ENCODE measurements at regions not wholly inside any gene's neighbourhood (a gene's known extent, or its start where the extent isn't known, plus 50 kb on each side); places are given as distances from the start of the nearest gene placed in this dataset.

DNA sequence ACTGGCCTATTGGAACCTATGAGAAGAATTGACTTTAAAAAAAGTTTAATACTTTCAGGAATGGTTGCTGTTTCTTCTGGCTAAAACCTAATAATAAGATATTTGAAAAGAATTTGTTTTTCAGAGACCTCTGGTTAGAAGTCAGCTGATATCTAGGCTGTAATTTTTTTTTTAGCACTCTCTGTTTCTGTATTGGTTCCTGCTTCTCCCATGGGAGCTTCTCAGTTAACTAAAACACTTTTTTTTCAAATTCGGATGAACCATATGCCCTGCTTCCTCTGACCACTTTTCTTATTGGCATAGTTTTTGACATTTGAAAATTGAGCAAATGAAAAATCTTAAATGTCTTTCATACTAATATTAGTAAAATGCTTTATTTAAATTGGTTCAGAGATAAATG is 163.5 kb upstream of the SLC10A2 start:
- no peak overlapping the region for H3K27ac Mint-ChIP-seq
- no peaks in the 10 kb centered on the region for H3K36me3 Mint-ChIP-seq (ENCODE audit: low read depth)
- H3K4me1 Mint-ChIP-seq (ENCODE audit: low read depth) = no peaks in the 10 kb centered on the region
- CTCF ChIA-PET = no interaction called here
- ATAC-seq = no peak
- H3K4me3 Mint-ChIP-seq = no peak overlapping the region
- no peak for DNase-seq
- no peaks in the 10 kb centered on the region for H3K27me3 Mint-ChIP-seq (ENCODE audit: low read depth)
- POLR2A ChIA-PET = no interaction called here
- no peaks in the 10 kb centered on the region for H3K9me3 Mint-ChIP-seq (ENCODE audit: insufficient read depth)

DNA sequence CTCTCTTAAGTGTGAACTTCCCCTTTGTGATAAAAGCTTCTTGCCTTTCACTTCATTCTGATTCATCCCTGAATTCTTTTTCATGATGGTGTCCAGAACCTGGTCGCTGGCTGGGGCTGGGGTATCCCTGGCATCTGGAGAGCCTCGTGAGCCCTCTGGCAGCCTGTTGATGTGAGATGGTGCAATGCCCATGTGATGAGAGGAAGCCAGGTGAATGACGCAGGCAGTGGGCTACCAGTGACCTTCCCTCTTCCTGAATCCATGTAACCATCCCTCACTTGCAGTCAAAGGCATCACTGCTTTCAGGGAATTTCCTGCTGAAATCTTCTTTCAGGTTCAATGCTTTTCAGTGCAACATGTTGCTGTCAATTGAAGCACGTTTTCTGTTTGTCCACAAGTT is 158.6 kb upstream of the SLC10A2 start:
- H3K4me3 Mint-ChIP-seq = no peak overlapping the region
- no peaks in the 10 kb centered on the region for H3K27me3 Mint-ChIP-seq (ENCODE audit: low read depth)
- DNase-seq (no peak), ATAC-seq (no peak)
- ChIA-PET POLR2A (no interaction called here), CTCF (no interaction called here)
- no peak overlapping the region for H3K27ac Mint-ChIP-seq
- no peaks in the 10 kb centered on the region for H3K4me1 Mint-ChIP-seq (ENCODE audit: low read depth)
- no peaks in the 10 kb centered on the region for H3K9me3 Mint-ChIP-seq (ENCODE audit: insufficient read depth)
- H3K36me3 Mint-ChIP-seq (ENCODE audit: low read depth) = no peaks in the 10 kb centered on the region

DNA sequence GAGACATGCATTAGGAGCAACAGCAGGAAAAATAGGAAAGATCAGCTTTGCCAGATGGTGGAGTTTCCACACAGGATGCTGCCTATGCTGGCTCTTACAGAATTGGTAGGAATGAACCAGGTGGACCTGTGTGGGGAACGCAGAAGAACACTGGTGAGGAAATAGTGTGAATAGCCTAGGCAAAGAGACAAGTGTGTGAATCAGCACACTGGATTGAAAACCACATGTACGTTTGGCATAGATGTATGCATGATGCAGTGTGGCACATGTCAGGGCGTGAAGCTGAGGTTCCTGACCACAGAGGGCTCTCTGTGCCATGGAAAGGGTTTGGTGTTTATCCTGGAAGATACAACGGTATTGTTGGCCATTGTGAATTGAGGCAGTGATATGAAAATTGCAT is 156.5 kb upstream of the SLC10A2 start:
- Mint-ChIP-seq H3K36me3 (ENCODE audit: low read depth) (no peaks in the 10 kb centered on the region), H3K27ac (no peak overlapping the region), H3K9me3 (ENCODE audit: insufficient read depth) (no peaks in the 10 kb centered on the region), H3K4me1 (ENCODE audit: low read depth) (no peaks in the 10 kb centered on the region), H3K4me3 (no peak overlapping the region), H3K27me3 (ENCODE audit: low read depth) (no peaks in the 10 kb centered on the region)
- no peak for DNase-seq
- CTCF ChIA-PET = no interaction called here
- no peak for ATAC-seq
- POLR2A ChIA-PET = no interaction called here

DNA sequence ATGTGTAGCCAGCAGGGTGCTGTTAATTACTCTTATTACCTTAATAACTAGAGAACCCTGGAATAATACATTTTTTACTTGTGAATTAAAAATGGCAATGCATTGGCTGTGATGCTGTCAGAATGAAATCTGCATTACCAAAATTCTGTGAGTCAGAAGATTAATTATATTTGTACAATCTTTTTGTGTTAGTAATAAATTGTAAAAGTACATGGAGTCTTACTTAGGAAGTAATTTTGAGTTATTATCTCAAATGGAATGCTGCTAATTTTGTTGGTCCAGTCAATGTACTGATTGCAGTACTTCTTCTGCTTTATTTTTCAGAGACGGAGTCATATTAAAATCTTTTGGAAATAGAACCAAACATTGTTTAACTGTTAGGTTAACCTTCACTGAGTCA is 152.0 kb upstream of the SLC10A2 start:
- Mint-ChIP-seq H3K4me3 (no peak overlapping the region), H3K36me3 (ENCODE audit: low read depth) (no peaks in the 10 kb centered on the region), H3K9me3 (ENCODE audit: insufficient read depth) (no peaks in the 10 kb centered on the region), H3K4me1 (ENCODE audit: low read depth) (no peaks in the 10 kb centered on the region), H3K27me3 (ENCODE audit: low read depth) (no peaks in the 10 kb centered on the region), H3K27ac (no peak overlapping the region)
- CTCF ChIA-PET = no interaction called here
- POLR2A ChIA-PET = no interaction called here
- no peak for ATAC-seq
- no peak for DNase-seq

DNA sequence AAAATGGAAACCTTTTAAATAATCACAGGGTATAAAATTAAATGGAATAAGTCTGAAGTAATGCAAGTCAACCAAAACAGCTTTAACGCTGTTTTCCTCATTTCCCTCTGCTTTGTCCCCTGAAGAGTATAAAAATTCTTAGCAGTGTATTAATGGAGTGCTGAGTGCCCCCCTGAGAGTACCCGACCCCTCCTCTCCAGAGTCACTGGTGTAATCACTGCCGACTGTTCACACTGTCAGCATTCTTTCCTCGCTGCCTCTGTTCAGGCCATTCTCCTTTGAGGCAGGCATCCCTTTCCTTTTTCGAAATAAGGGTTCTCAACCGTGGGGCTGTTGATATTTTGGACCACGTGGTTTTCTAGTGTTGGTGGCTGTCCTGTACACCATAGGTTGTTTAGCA is 146.9 kb upstream of the SLC10A2 start:
- Mint-ChIP-seq H3K4me3 (no peak overlapping the region), H3K36me3 (ENCODE audit: low read depth) (no peaks in the 10 kb centered on the region), H3K27me3 (ENCODE audit: low read depth) (no peaks in the 10 kb centered on the region), H3K4me1 (ENCODE audit: low read depth) (no peaks in the 10 kb centered on the region), H3K27ac (no peak overlapping the region), H3K9me3 (ENCODE audit: insufficient read depth) (no peaks in the 10 kb centered on the region)
- CTCF ChIA-PET = no interaction called here
- DNase-seq (no peak), ATAC-seq (no peak)
- POLR2A ChIA-PET = no interaction called here

DNA sequence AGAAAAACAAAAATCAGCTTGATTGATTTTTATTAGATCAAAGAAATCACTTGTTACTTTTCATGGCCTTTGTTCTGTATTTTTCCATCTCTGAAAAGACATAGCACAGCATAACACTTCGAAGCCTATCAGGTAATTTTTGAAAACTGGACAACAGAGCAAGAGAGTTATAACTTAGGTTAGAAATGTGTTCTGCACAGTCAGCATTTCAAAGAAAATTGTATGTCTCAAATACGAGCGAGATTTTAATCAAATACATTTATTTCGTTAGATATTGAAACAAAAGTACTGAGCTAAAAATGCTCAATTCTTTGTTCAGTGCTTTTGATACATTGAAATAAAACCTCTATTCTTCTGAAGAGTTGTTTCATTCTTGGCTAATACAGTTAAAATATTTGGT is 144.1 kb upstream of the SLC10A2 start:
- Mint-ChIP-seq H3K27ac (no peak overlapping the region), H3K36me3 (ENCODE audit: low read depth) (no peaks in the 10 kb centered on the region), H3K4me1 (ENCODE audit: low read depth) (no peaks in the 10 kb centered on the region), H3K9me3 (ENCODE audit: insufficient read depth) (no peaks in the 10 kb centered on the region), H3K4me3 (no peak overlapping the region), H3K27me3 (ENCODE audit: low read depth) (no peaks in the 10 kb centered on the region)
- CTCF ChIA-PET = no interaction called here
- no peak for ATAC-seq
- POLR2A ChIA-PET = no interaction called here
- DNase-seq = no peak

DNA sequence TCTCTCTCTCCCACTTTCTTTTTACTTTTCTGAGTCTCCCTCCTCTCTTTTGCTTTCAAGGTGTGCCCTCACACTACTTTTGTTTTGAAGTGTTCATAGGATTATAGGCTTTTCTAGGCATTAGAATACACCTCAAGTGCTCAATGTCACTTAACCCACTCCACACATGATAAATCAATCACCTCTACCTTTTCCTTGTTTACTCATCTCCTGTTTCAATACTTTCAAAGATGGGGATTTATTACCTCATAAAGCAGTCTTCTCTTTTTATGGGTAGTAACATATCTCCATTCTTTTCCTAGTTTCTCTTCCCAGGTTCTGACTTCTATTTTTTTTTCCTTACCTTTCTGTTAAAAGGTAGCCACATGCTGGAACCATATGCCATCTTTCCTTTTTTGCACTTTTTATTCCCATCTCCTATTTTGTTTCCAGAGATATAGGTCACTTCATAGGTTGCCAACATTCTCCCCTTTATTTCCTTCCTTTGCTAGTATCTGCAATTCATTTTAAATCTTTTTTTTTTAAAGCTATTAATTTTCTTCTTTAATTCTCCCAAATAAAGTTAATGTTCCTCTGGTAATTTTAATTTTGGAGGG is 137.6 kb upstream of the SLC10A2 start:
- DNase-seq (no peak), ATAC-seq (no peak)
- POLR2A ChIA-PET = no interaction called here
- Mint-ChIP-seq H3K27me3 (ENCODE audit: low read depth) (no peaks in the 10 kb centered on the region), H3K36me3 (ENCODE audit: low read depth) (no peaks in the 10 kb centered on the region), H3K4me1 (ENCODE audit: low read depth) (no peaks in the 10 kb centered on the region), H3K27ac (no peak overlapping the region), H3K4me3 (no peak overlapping the region), H3K9me3 (ENCODE audit: insufficient read depth) (no peaks in the 10 kb centered on the region)
- CTCF ChIA-PET = no interaction called here

DNA sequence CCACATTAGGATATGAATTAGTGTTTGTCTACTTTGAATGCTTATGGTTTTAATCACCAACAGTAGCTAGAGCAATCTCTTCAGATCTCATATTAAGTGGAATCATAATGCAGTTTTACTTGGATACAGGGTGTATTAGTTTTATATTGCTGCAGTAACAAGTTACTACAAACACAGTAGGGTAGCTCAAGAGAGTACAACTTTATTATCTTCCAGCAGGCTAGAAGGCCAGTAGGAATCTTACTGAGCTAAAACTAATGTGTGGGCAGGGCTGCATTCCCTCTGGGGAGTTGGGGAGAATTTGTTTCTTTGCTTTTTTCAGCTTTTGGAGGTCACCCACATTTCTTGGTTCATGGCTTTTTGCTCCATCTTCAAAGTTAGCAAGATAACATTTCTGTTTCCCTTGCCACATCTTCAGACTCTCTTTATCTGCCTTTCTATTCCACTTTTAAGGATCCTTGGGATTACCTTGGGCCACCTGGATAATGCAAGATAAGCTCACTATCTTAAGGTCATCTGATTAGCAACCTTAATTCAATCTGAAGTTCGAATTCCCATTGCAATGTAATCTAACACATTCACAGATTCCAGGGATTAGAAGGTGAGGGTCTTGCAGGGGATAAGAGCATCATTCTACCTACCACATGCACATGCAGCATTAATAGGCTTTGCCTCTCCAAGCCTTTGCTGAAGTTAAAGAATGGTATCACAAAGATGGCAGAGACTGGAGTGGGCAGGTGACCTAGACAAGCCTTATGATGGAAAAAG is 134.1 kb upstream of the SLC10A2 start:
- H3K4me3 Mint-ChIP-seq = no peak overlapping the region
- H3K27me3 Mint-ChIP-seq (ENCODE audit: low read depth) = no peaks in the 10 kb centered on the region
- DNase-seq = no peak
- no peak for ATAC-seq
- H3K4me1 Mint-ChIP-seq (ENCODE audit: low read depth) = no peaks in the 10 kb centered on the region
- H3K27ac Mint-ChIP-seq = no peak overlapping the region
- no peaks in the 10 kb centered on the region for H3K36me3 Mint-ChIP-seq (ENCODE audit: low read depth)
- no peaks in the 10 kb centered on the region for H3K9me3 Mint-ChIP-seq (ENCODE audit: insufficient read depth)
- ChIA-PET POLR2A (no interaction called here), CTCF (interaction anchor here (1.2 to 1.5 kb wide), 2 partner anchors 9 to 11 kb away, joined by 3 to 4 read pairs; no protein-coding TSS in a partner anchor)

DNA sequence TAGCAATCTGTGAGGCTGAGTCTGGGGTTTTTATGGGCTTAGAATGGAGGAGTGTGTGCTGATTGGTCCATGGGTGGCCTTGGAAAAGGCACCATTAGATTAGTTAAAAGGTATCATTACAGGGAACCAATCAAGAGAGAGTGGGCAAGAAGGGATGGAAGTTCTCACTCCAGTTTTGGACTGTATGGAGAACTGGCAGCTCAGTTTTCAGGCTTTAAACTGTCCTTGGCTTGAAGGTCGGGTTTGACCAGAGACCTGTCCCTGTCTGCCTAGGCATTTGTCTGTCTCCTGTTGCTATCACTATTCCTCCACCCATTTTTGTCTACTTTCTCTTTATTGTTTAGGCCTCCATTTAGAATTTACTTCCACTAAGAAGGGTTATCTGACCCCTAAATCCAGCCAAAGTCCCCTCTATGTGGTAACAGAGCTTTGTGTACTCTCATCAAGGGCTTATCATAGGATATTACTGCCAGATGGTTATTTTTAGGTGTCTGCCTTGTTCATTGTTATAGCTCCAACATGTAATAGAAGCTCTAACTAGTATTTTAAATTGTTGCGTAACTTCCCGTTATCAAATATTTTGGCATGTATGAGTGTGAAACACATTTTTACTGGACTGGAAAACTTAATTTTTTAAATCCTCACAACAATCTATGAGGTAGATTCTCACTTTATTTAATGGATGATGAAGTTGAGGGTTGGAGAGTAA is 133.3 kb upstream of the SLC10A2 start:
- ChIA-PET CTCF (interaction anchor here (1.5 kb wide), 1 partner anchor 10 kb away, joined by 3 read pairs; no protein-coding TSS in a partner anchor), POLR2A (no interaction called here)
- Mint-ChIP-seq H3K36me3 (ENCODE audit: low read depth) (no peaks in the 10 kb centered on the region), H3K4me3 (no peak overlapping the region), H3K9me3 (ENCODE audit: insufficient read depth) (no peaks in the 10 kb centered on the region), H3K27me3 (ENCODE audit: low read depth) (no peaks in the 10 kb centered on the region), H3K27ac (no peak overlapping the region), H3K4me1 (ENCODE audit: low read depth) (no peaks in the 10 kb centered on the region)
- ATAC-seq = no peak
- no peak for DNase-seq

DNA sequence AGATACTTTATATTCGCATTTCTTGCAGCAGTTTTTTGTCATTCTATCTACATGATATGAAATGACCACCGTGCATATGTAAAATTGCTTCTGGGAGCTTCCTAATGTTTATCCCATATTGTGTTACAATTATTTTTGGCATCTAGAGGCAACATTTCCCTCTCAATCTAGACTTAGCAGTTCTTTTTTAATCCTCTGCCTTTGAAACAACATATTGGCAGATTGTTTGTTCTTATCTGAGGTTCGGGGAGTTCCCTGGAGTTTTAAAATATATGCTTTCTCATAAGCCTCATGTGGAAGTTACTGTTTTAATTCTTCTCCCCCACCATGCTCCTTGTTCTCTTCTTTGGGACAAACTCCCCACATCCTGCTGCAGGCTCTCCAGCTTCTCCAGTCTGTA is 130.1 kb upstream of the SLC10A2 start:
- ATAC-seq (no peak), DNase-seq (no peak)
- H3K4me1 Mint-ChIP-seq (ENCODE audit: low read depth) = no peaks in the 10 kb centered on the region
- ChIA-PET CTCF (no interaction called here), POLR2A (no interaction called here)
- no peak overlapping the region for H3K27ac Mint-ChIP-seq
- H3K36me3 Mint-ChIP-seq (ENCODE audit: low read depth) = no peaks in the 10 kb centered on the region
- no peak overlapping the region for H3K4me3 Mint-ChIP-seq
- H3K27me3 Mint-ChIP-seq (ENCODE audit: low read depth) = no peaks in the 10 kb centered on the region
- H3K9me3 Mint-ChIP-seq (ENCODE audit: insufficient read depth) = no peaks in the 10 kb centered on the region

DNA sequence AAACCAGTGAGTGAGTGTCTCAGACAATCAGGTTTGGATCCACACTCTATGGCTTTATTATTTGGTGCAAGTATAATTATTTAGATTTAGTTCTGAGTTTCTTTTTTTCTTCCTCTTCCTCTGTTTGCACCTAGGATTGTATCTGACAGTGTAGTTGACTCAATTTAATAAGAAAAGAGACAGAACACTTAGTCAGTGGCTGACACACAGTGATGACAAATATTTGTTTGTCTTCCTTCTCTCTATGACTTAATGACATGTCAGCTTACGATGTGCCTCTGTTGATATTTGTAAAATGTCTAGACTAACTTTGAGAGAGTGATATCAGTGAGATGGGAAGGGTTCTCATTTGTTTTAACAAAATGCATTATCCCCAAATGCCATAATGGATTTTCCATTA is 129.5 kb upstream of the SLC10A2 start:
- DNase-seq (no peak), ATAC-seq (no peak)
- Mint-ChIP-seq H3K27ac (no peak overlapping the region), H3K9me3 (ENCODE audit: insufficient read depth) (no peaks in the 10 kb centered on the region), H3K4me1 (ENCODE audit: low read depth) (no peaks in the 10 kb centered on the region), H3K4me3 (no peak overlapping the region), H3K27me3 (ENCODE audit: low read depth) (no peaks in the 10 kb centered on the region), H3K36me3 (ENCODE audit: low read depth) (no peaks in the 10 kb centered on the region)
- ChIA-PET POLR2A (no interaction called here), CTCF (no interaction called here)

DNA sequence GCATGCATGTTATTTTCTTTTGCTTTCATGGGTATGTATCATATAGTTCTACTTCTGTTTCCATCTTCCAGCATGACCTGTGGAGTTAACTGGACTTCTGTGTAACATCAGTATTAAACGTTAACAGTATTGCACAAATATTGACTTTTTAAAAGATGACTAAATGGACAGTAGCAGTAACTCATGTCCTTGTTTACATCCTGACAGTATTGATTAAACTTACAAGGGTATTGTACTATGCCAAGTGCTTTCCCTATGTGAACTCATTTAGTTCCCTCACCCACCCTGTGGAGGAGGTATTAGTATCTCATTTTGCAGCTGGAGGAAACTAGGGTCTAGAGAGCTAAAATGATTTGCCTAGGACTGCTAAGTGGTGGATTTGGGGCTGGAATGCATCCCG is 128.7 kb upstream of the SLC10A2 start:
- Mint-ChIP-seq H3K4me3 (no peak overlapping the region), H3K27me3 (ENCODE audit: low read depth) (no peaks in the 10 kb centered on the region), H3K36me3 (ENCODE audit: low read depth) (no peaks in the 10 kb centered on the region), H3K9me3 (ENCODE audit: insufficient read depth) (no peaks in the 10 kb centered on the region), H3K4me1 (ENCODE audit: low read depth) (no peaks in the 10 kb centered on the region), H3K27ac (no peak overlapping the region)
- DNase-seq (no peak), ATAC-seq (no peak)
- CTCF ChIA-PET = no interaction called here
- POLR2A ChIA-PET = no interaction called here
